Right lobe of liver (tissue), 6 donors: ENCODE measurements at regions not wholly inside any gene's neighbourhood (a gene's known extent, or its start where the extent isn't known, plus 50 kb on each side); places are given as distances from the start of the nearest gene placed in this dataset.
A peak's percentile ranks its signal among the peaks of the same experiment; 100 is the strongest.

ENCODE experiments used
- ATAC-seq, 4 donors: fragments of 200-7000 bp; cut with Tn5 transposase; one replicate each; pipeline ENCODE4 v1.9.1; 2020; ENCODE audit warnings: mild to moderate bottlenecking in 4 of 4, moderate library complexity in 4 of 4
- DNase-seq, 3 donors: peaks; one replicate each; pipeline ENCODE4 v3.0.0-alpha.2; 2020
- H3K27ac ChIP-seq, 3 donors: fragments of 200-600 bp; one replicate each; pipeline ENCODE4 v1.8.0; 2022
- H3K27me3 ChIP-seq, 2 donors: fragments of 200-600 bp; one replicate each; pipeline ENCODE4 v1.8.0; 2022
- H3K36me3 ChIP-seq, 4 donors: fragments of 200-600 bp; sonication (generic) in 1 of 4; one replicate each; pipeline versions ENCODE4 v1.5.1 to v1.8.0; 2017 to 2022; ENCODE audit warnings: control low read depth in 1 of 4
- H3K4me1 ChIP-seq, 4 donors: fragments of 200-600 bp; sonication (generic) in 1 of 4; one replicate each; pipeline versions ENCODE4 v1.5.1 to v1.8.0; 2017 to 2022; ENCODE audit warnings: control low read depth in 1 of 4
- H3K4me3 ChIP-seq, 3 donors: fragments of 200-600 bp; one replicate each; pipeline ENCODE4 v1.8.0; 2022
- H3K9me3 ChIP-seq, 4 donors: fragments of 200-600 bp; sonication (generic) in 1 of 4; one replicate each; pipeline versions ENCODE4 v1.5.1 to v1.8.0; 2017 to 2022; ENCODE audit warnings: control low read depth in 1 of 4
- CTCF ChIP-seq, 4 donors: fragments of 200-600 bp in 3 of 4; fragments of 450-650 bp in 1 of 4; IDR thresholded peaks; one replicate each; pipeline versions ENCODE4 v1.5.1 to v1.8.0; 2016 to 2022; ENCODE audit warnings: antibody characterized with exemption in 4 of 4, mild to moderate bottlenecking in 2 of 4
- POLR2A ChIP-seq: fragments of 450-650 bp; IDR thresholded peaks from one replicate; pipeline ENCODE4 v1.6.1; 2017; ENCODE audit warnings: antibody characterized with exemption, mild to moderate bottlenecking
- WGBS: methylation state at CpG from one replicate; pipeline ENCODE4 v1.1.6; 2018; ENCODE audit warnings: low coverage, low lambda C conversion rate; ENCODE audit not compliant: insufficient coverage; ENCODE audit errors: missing lambda C conversion rate; 5-methylcytosine and 5-hydroxymethylcytosine counted together
- intact Hi-C, 2 donors: fragments of 100-400 bp; cut with DNase I; formaldehyde crosslinking; loops; one replicate each; pipeline versions ENCODE4 v1.11.2 to v1.14.1; 2022
- donor health status: DM: no; HTN: yes; CAD: no.
- donor health status: DM: no; HTN: no; CAD: no.
- donor health status: DM: no; HTN: no; CAD: no.
- donor health status: DM: no; HTN: yes; CAD: no.
- donor health status: DM: no; HTN: yes; CAD: no.

- Histone ChIP-seq H3K27ac (peak overlapping the region in 1 of 3 donors; percentile 4), H3K27me3 (no peaks in the 10 kb centered on the region), H3K9me3 (no peaks in the 10 kb centered on the region), H3K36me3 (no peaks in the 10 kb centered on the region), H3K4me1 (peaks cover 0 to 20% (median 0%) of the 10 kb centered on the region in 4 donors), H3K4me3 (no peak overlapping the region)
- no peak for DNase-seq
- TF ChIP-seq POLR2A (no peak), CTCF (IDR thresholded peaks at IDR 0.05) (no peak)
- peak in 1 of 4 donors; percentile 19 for ATAC-seq
- intact Hi-C loops, result no loop called here
- WGBS, result 37% methylated on average over 3 of the region's 3 CpGs
Measured at GRCh38 chr21:16578912-16579311, 849.1 kb downstream of the USP25 start.

GRCh38 chr21:16579538-16579937 is 849.8 kb downstream of the USP25 start:
- peaks cover 0 to 20% (median 0%) of the 10 kb centered on the region in 4 donors for H3K4me1 ChIP-seq
- WGBS, result 26% methylated on average over 3 of the region's 3 CpGs

DNA sequence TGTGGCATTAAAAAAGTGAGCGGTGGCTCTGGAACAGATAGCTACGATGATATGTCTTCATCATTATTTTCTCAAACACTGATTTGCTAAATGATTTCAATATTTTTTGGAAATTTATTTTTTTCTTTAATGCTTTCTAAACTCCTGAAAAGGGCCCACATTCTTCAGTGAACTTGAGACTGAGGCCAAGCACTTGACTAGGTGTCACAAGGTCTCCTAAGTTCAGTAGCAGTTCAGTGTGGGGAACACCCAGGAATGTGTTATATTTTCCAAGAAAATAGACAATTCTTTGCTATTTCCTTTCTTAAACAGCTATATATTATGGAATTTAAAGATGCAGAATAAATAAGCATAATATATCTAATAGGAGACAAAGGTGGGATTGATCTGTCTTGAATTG is 850.9 kb downstream of the USP25 start:
- ATAC-seq (no peak), DNase-seq (no peak)
- Histone ChIP-seq H3K4me1 (peaks cover 0 to 20% (median 0%) of the 10 kb centered on the region in 4 donors), H3K36me3 (no peaks in the 10 kb centered on the region), H3K9me3 (no peaks in the 10 kb centered on the region), H3K4me3 (no peak overlapping the region), H3K27me3 (no peaks in the 10 kb centered on the region), H3K27ac (no peak overlapping the region)
- intact Hi-C loops, result no loop called here
- WGBS, result 100% methylated on average over 2 of the region's 2 CpGs
- TF ChIP-seq POLR2A, result no peak
- TF ChIP-seq CTCF (IDR thresholded peaks at IDR 0.05), result no peak

More at GRCh38 chr21:16579538-16579937, 849.8 kb downstream of the USP25 start:
- peak overlapping the region in 1 of 3 donors; percentile 4 for H3K27ac ChIP-seq
- H3K9me3 ChIP-seq, result no peaks in the 10 kb centered on the region
- H3K36me3 ChIP-seq, result no peaks in the 10 kb centered on the region
- no peaks in the 10 kb centered on the region for H3K27me3 ChIP-seq
- intact Hi-C loops, result no loop called here
- TF ChIP-seq POLR2A, result no peak
- TF ChIP-seq CTCF (IDR thresholded peaks at IDR 0.05), result no peak
- no peak for DNase-seq
- H3K4me3 ChIP-seq, result no peak overlapping the region
- ATAC-seq, result peak; percentile 58 to 75 (median 70)

DNA sequence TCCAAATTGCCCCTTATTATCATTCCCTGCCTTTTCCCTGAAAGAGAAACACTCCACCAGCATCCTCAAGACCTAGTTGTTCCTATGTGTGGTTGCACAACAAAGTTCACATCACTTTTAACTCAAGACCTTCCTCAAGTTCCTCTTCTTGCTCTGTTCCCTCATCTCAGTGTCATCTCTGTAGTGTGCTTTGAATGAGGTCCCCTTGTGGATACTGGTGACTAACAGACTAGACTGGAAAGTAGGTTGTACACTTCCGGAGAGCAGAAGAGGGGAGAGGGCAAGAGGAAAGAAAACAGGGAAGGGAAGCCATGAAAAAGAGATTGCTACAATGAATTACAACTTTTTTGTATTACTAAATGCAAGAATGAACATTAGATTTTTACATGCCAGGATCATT is 853.8 kb downstream of the USP25 start:
- H3K36me3 ChIP-seq, result no peaks in the 10 kb centered on the region
- intact Hi-C loops, result no loop called here
- TF ChIP-seq POLR2A (no peak), CTCF (IDR thresholded peaks at IDR 0.05) (no peak)
- ATAC-seq (no peak), DNase-seq (no peak)
- WGBS, result 58% methylated on average over 1 of the region's 1 CpG
- H3K9me3 ChIP-seq, result no peaks in the 10 kb centered on the region
- no peak overlapping the region for H3K4me3 ChIP-seq
- H3K27me3 ChIP-seq, result no peaks in the 10 kb centered on the region
- H3K4me1 ChIP-seq, result peaks cover 0 to 32% (median 0%) of the 10 kb centered on the region in 4 donors
- no peak overlapping the region for H3K27ac ChIP-seq

DNA sequence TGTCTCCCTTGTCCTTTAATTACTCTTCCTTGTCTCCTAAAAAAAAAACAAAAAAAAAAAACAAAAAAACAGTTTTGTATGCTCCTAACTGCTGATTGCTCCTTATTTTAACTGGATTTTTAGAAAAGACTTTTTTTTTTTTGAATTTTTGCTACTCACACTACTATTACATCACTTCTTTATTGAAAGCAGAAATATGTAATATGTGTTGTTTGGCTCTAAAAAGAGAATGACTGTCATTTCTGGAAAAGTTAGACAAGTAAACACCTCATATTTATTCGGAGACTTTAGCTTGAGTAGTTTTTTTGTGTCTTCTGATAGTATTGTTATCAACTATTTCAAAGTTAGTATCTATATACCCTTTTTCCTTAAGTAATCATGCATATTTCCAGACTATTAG is 855.0 kb downstream of the USP25 start:
- Histone ChIP-seq H3K4me1 (peaks cover 0 to 24% (median 0%) of the 10 kb centered on the region in 4 donors), H3K27me3 (no peaks in the 10 kb centered on the region), H3K9me3 (no peaks in the 10 kb centered on the region), H3K36me3 (no peaks in the 10 kb centered on the region), H3K4me3 (no peak overlapping the region), H3K27ac (no peak overlapping the region)
- DNase-seq (no peak), ATAC-seq (no peak)
- 85% methylated on average over 1 of the region's 1 CpG for WGBS
- no peak for TF ChIP-seq POLR2A
- no peak for TF ChIP-seq CTCF (IDR thresholded peaks at IDR 0.05)
- intact Hi-C loops, result no loop called here
